GM12891 (cell line): ENCODE measurements at regions not wholly inside any gene's neighbourhood (a gene's known extent, or its start where the extent isn't known, plus 50 kb on each side); places are given as distances from the start of the nearest gene placed in this dataset.

Experiments
- POLR2AphosphoS5 ChIP-seq: IDR thresholded peaks from 2 replicates; pipeline ENCODE4 v1.6.1; 2011; ENCODE audit warnings: low read depth, low read length, control low read depth
- TAF1 ChIP-seq: IDR thresholded peaks from 2 replicates; pipeline ENCODE4 v1.6.1; 2011; ENCODE audit warnings: low read depth, low read length, control low read depth

GRCh38 chr1:37325509-37326437 is 148.6 kb upstream of the ZC3H12A start:
- TF ChIP-seq TAF1 (no peak), POLR2AphosphoS5 (no peak)
